ENCODE measurements at regions not wholly inside any gene's neighbourhood (a gene's known extent, or its start where the extent isn't known, plus 50 kb on each side); places are given as distances from the start of the nearest gene placed in this dataset.
A peak's percentile ranks its signal among the peaks of the same experiment; 100 is the strongest.

DNA sequence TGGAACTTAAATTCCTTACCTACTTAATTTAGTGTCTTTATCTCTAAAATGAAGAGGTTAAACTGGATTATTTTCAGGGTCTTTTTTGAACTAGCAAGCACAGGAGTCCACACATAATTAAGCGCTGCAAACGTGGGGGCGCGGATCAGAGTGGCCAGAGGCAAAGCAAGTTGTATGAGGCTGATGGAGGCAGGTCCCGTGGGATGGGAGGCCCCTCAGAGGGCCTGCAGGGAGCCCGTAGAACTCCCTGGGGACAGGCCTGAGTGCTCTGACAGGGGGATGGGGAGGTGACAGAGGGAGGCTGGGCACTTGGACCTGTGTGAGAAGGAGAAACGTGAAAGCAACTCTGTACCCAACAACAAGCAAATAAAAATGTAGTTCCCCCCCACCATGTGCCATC, 177.8 kb downstream of the ACKR3 start:
- DNase-seq (ENCODE audit: low spot score): no peak

DNA sequence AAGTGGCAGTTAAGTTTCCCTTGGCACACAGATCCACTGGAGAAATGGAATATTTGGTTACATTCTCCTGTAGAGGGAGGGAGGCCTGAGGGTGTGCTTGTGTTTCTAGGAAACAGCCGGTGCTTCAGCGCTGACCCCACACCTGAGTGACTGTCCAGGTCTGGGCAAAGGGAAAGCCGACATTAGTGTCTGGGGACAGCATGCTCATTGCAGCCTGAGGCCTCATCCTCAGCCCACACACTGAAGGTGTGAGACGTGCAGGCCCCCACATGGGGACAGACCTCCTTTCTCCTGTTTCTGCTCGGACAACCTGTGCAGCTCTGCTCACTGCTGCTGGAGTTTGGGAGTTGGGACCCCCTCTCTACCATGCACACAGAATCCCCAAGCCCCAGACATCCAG, 178.3 kb downstream of the ACKR3 start:
- no peak for DNase-seq (ENCODE audit: low spot score)

DNA sequence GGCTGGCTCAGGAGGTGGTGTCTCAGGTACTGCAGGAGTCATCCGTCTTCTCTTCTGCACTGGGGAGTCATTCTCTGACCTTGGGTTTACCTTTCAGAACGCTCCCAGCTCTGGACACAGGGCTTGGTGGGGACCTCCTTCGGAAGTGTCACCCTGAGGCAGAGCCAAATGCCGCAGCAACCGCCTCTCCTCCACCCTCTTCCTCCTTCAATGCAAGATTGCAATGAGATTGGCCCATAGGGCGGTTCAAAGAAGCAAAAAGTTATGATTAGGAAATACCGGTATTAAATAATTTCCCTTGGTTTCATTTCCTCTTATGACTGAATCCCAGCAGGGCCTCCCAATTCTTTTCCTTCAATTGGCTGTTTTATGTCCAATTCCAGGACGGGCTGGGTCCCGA, 178.8 kb downstream of the ACKR3 start:
- no peak for DNase-seq (ENCODE audit: low spot score)

DNA sequence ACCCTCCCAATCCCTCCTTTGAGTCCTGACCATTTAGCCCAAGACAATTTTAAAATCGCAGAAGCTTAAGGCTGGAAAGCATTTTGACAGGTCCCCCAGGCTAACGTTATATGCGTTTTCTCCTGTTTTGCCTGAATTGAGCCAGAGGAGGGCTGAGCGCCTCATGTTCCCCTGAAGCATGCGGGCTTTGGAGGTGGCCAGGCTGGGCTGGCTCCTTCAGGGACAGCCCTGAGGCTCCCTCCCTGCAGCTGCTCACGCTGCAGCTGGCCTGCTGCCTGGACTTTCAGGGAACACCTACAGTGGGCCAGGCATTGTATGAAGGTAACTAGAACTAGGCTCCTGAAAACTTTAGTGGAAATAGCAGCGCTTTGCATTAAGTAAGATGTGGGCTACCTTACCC, 179.2 kb downstream of the ACKR3 start:
- DNase-seq (ENCODE audit: low spot score): no peak

DNA sequence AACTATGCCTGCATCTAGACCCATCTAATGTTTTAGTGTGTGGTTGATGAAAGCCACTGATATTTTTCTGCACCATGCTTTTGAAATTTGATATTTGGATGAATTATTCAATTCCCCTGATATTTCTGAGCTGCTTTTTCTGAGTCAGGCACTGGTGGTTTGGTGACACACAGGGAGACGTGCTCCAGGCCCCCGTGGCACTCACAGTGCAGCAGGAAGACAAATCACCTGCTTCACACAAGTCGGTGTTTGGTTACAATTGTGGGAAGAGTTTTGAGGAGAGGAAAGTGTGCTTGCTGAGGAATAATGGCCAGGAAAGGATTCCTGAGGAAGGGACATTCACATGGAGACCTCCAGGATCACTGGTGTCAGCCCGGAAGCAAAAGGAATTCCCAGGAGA, 179.7 kb downstream of the ACKR3 start:
- DNase-seq (ENCODE audit: low spot score): no peak

DNA sequence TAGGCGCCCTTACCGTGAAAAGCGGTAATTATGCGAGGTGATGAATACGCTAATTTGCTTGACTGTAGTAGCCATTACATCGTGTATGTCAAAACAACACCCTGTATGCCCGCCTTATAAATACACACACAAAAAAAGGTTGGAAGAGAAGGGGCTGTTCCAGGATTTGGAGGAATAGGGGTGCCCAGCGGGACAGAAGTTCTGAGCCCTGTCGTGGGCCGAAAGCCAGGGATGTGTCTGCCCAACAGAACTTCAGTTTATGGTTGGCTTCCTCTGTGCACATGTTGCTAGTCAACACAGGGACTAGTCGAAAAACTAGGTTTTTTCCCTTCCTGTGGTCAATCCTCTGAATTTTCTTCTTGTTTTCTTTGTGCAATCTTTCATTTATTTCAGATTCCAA, 182.5 kb downstream of the ACKR3 start:
- DNase-seq (ENCODE audit: low spot score): no peak

DNA sequence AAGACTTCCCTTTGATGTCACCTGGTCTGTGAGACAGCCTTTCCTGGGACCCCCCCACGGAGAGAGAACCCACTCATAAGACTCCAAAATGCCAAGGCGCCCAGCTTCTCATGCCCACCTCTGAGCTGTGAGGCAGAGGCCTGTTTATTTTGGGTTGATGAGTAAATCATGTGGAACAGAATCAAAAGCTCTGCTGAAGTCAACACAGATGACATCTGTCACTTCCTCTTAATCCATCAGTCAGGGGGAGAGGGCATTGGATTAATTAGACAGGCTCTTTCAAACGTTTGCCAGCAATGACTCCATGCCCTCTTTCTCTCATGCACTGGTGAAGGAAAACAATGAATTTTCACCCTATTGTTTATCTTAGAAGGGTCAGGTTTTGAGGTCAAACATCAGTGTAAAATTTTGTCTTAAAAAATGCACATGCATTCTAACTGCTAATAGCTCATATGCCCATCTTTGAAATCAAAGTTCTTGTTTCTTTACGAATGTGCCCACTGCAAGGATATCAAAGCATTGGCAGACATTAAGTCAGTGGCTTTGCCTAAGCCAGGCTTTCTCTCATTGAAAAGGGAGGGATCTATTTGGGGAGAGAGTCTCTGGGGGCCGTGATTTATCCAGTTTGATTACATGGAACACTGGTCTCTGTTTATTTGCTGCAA, 184.1 kb downstream of the ACKR3 start:
- peak; percentile 11 for DNase-seq (ENCODE audit: low spot score)

DNA sequence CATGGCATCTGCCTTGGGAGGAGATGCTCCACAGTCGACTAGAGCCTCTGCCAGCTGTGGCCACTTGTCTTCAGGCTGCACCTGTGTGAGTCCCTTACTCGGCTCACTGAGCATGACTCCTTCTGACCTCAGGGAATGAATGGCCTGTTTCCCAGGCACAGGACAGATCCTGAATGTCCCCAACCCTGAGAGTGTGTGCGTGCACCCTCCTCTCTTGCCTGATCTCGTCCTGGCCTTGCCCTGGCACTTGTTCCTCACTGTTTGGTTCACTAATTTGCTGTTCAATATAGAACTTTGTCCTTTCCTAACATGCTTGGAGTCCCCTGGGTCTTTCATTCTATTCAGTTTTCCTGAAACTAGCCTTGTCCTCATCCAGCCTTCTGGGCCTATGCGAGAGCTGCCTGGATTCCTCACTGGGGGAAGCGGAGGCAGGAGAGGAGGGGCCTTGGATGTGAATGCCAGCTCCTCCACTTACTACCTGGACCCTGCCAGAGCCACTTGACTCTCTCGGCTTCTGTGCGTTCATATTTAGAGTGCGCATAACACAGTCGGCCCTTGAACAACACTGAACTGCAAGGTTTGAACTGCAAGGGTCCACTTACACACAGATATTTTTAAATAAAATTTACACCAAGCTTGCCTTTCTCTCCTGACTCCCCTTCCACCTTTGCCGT, 184.8 kb downstream of the ACKR3 start:
- DNase-seq (ENCODE audit: low spot score): no peak

DNA sequence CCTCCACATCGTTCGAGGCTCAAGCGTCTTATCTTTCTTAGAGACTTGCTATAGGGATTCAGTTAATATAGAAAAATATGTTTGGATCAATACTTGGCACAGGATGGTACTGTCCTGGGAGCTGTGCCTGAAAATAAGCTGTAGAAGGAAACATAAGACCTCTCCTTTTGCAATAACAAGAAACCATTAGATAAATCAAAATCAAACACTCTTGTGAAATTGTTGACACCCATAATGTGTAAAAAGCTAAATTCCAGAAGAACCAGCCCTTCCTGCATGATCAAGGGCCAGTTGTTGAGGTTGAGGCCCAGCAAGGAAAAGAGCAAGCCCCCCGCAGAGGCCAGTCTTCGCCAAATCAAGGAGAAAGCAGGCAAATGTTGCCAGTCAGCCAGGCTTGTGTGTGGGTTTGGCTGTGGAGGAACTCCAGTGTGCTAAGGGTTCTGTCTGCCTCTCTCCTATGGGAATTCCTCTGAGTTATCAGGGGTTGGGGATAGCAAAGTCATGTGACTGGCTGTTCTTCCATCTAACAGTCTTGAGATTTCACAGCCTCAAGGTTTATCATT, 185.7 kb downstream of the ACKR3 start:
- DNase-seq (ENCODE audit: low spot score): no peak

DNA sequence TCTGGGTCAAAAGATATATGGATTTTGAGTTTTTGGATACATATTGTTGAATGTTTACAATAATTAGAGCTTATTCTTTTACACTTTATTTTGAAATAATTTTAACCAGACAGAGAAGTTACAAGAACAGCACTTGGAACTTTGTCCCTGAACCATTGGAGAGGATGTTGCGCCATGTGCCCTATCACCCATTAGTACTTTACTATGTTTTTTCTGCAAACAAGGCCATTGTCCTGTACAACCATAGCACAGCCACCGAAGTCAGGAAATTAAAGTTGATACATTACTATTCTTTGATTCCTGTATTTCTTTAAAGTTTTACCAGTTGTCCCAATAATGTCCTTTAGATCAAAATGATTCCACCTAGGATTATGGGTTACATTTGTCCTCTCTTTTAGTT, 188.8 kb downstream of the ACKR3 start:
- no peak for DNase-seq (ENCODE audit: low spot score)

DNA sequence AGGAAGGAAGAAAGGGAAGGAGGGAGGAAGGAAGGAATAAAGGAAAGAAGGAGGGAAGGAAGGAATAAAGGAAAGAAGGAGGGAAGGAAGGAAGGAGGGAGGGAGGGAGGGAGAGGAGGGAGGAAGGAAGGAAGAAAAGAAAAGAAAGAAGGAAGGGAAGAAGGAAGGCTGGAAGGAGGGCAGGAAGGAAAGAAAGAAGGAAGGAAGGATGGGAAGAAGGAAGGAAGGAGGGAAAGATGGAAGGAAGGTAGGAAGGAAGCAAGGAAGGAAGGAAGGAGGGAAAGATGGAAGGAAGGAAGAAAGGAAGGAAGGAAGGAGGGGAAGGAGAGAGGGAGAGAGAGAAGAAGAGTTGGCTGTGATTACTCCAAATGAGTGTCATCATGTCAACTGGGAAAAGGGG, 190.6 kb downstream of the ACKR3 start:
- DNase-seq (ENCODE audit: low spot score): no peak

DNA sequence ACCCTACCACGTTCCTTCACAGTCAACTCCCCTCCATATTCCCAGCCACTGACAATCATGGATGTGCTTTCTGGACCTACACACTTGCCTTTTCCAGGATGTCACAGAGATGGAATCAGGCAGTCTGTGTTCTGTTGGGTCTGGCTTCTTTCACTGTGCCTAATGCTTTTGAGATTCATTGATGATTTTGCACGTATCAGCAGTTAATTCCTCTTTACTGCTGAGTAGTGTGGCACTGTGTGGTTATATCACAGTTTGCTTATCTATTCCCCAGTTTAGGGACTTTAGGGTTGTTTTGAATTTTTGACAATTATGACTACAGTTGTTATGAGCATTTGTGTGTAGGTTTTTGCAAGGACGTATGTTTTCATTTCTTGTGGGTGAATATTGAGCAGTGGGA, 191.7 kb downstream of the ACKR3 start:
- no peak for DNase-seq (ENCODE audit: low spot score)

DNA sequence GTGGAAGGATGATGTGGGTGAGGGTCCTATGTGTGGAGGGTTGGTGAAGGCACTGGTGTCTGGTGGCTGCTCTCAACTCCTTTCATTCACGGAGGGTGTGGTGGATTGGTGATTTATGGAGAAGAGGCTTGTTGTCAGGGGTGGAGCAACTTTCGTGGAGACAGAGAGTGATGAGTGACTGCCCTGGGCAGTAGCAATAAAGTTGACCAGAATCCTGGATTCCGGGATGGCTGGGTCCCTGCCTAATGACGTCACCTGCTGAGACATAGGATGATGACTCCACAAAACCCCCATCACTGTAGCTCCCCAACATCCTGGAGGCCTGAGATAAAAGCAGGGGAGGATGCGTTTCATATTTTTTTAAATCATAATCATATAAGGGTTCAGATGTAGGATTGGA, 193.0 kb downstream of the ACKR3 start:
- DNase-seq (ENCODE audit: low spot score): no peak

DNA sequence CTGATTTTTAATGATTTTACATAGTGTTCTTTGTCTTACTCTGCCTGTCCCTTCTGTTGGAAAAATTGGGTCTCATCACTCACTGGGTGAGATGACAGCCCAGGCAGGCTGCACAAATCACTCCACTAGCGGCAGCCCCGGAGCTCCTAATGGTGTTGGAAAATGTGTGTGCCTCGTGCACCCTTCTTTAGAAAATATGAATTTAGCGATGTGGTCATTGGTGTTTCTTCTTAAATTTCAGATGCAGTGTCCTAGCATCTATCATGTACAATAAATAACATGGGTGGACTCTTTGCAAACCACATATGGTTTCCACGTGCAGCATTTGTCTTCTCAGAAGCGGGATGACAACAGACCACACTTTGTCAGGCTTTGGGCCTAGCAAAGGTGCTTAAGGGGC, 194.2 kb downstream of the ACKR3 start:
- DNase-seq (ENCODE audit: low spot score): no peak

DNA sequence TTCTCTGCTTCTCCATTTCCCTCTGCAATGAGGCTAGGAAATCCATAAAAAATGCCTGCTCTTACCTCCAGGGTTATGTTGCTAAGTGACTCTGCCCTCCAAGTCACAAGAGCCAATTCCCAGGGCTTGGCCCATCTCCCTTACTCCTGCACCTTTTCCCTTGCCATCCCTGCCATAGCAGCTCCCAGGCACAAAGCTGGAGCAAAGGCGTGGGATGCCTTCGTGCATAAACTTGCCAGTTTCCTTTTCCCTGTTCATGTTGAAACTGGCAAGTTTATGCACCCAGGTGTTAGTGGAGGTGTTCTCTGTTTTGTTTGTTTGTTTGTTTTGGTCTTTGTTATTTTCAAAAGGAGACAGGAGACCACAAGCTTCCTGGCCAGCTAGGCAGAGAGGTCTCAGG, 195.1 kb downstream of the ACKR3 start:
- DNase-seq (ENCODE audit: low spot score): no peak

DNA sequence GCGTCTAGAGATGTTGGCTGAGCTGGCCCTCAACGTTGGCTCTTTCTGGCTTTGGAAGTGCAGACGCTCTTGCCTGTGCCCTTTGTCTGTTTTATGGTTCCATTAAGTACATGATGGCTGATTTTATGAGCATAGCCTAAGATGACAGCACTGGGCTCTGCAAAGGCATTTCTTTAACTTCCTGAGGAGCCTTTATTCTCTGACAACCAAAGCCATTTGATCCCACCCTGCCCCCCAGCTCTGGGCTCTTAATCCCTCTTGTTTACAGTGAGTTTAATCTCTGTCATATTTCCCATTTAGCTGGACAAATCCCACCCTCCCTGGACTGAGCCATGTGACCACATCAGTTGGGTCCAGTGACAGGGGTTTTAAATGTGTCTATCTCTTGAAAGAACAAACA, 195.9 kb downstream of the ACKR3 start:
- DNase-seq (ENCODE audit: low spot score): no peak

DNA sequence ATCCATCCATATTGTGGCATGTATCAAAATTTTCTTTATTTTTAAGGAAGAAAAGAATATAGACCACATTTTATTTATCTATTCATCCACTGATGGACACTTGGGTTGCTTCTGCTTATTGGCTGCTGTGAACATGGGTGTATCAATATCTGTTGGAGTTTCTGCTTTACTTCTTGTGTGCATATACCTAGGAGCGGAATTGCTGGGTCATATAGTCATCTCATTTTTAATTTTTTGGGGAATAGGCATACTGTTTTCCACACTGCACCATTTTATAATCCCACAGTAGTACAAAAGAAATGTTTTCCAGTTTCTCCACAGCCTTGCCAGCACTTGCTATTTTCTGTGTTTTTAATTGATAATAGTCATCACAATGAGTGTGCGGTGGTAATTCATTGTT, 197.2 kb downstream of the ACKR3 start:
- no peak for DNase-seq (ENCODE audit: low spot score)

DNA sequence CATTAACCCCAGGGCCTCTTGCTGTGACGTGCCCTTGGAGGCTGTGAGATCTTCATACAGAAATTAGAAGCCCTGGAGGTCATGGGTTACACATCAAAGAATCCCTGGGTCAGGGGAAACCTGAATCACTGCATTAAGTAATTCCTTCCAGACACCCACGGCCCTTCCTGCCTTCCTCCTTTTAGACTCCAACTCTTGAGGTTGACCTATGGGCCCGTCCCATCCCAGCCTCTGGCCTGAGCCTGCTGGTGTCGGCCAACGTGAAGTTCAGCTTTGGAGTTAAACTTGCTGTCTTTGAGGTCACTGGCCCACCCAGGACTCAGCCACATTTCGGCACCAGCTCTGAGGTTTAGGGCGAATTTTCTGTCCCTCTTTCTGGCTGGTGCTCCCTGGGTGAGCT, 198.3 kb downstream of the ACKR3 start:
- no peak for DNase-seq (ENCODE audit: low spot score)

DNA sequence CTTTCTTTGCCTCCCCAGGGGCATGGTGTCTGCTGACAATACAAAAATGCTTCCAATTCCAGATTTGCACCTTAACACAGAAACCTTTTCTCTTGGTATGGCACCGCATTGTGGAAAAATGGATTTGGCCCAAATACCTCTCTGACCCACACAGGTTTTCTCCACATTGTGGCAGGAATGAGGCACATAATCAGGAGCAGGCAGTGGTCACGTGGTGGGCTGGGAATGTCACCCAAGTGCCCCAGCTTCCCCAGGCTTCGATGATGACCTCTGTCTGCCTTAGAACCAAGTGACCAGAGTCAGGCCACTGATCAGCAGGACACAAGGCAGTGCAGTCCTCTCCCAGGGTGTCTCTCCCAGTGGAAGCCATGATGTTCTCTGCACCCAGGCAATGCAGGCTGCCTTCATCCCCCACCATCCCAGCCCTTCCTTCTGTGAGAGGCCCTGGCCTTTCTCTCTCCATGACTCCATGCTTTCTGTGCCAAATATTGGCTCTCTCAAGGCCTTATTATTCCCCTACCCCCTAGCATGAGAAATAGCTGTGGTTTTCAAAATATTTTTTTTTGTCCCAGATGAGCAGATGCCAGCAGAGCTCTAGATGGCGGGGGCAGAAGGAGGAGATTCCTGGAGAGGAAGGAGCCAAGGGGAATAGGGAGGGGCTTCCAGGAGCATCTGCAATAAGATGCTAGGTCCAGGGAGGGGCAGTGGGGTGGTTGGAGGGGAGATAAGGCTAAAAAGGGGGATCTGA, 198.9 kb downstream of the ACKR3 start:
- no peak for DNase-seq (ENCODE audit: low spot score)

DNA sequence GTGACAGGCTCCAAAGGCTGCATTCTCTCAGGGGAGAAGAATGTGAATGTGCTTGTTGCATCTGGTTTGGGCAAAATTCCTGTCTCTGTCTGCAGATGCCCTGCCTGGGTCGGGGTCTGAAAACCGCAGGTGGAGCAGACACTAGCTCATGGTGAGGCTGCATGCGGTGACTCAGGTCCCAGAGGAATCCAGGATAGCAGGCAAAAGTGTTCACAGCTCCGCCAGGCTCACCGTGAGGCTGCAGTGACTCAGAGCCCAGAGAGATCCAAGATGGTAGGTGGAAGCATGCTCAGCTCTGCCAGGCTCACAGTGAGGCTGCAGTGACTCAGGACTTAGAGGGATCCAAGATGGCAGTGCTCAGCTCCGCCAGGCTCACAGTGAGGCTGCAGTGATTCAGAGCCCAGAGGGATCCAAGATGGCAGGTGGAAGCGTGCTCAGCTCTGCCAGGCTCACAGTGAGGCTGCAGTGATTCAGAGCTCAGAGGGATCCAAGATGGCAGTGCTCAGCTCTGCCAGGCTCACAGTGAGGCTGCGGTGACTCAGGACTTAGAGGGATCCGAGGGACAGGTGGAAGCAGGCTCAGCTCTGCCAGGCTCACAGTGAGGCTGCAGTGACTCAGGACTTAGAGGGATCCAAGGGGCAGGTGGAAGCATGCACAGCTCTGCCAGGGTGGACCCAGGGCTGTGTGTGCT, 200.5 kb downstream of the ACKR3 start:
- peak; percentile 32 for DNase-seq (ENCODE audit: low spot score)

DNA sequence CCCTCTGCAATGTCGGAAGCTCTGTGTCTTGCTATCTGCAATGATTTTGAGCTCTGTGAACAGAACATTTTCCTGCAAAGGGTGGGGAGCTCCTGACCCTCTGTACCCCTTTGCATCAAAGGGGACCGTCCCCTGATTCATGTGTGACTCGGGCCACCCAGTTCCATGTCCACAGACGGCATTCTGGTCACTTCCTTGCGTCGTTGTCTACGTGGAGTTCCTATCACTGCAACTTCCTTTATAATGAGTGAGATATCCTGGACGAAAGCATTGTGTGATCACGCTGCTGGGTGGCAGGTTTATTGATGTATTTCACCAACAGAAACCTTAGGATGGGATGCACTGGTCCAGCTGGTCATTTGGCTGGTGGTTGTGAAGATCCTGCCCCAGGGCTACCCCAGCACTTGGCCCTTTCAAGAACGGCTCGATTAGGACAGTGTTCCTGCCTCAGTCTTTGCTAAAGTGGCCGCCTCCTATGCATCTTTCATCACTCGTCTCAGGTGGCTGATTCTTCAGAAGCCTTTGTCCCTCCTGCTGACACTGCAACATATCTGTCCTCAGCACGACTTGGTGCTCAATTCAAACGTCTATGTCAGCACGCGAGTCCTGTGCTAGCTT, 202.7 kb downstream of the ACKR3 start:
- DNase-seq (ENCODE audit: low spot score): no peak

DNA sequence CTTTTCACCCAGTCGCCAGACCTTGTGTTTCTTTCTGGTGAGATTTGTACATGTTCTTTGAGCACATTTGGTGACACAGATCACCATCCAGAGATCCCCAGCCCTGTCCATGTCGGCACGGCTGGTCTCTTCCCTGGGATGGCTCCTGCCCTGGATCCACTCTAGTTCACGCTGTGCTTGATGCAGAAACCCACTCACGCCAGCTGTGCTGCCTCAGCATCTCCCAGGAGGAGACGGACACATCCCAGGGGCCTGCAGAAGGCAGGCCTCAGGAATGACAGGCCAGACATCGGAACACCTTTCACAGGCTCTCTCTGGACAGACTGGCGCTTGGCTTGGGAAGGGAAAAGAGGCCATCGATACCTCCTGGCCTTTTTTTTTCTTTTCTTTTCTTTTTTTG, 203.6 kb downstream of the ACKR3 start:
- DNase-seq (ENCODE audit: low spot score): no peak

Data from kidney capillary endothelial cell (primary cell).